GM18517 (cell line): ENCODE measurements at regions not wholly inside any gene's neighbourhood (a gene's known extent, or its start where the extent isn't known, plus 50 kb on each side); places are given as distances from the start of the nearest gene placed in this dataset.

Experiments used
- ATAC-seq: cut with Tn5 transposase; IDR thresholded peaks from one replicate; pipeline ENCODE4 v1.9.1; 2021; ENCODE audit warnings: mild to moderate bottlenecking, moderate library complexity; ENCODE audit not compliant: unreplicated experiment

- no peak for ATAC-seq
Measured at GRCh38 chrX:45788941-45789348, 588.3 kb upstream of the DIPK2B start.

GRCh38 chrX:45788315-45788714, 587.6 kb upstream of the DIPK2B start:
- no peak for ATAC-seq

- ATAC-seq = no peak
Measured at GRCh38 chrX:45784590-45784989, 583.9 kb upstream of the DIPK2B start.

- no peak for ATAC-seq
Measured at GRCh38 chrX:45783002-45783401, 582.3 kb upstream of the DIPK2B start.

- no peak for ATAC-seq
Measured at GRCh38 chrX:45781901-45782553, 581.4 kb upstream of the DIPK2B start.

GRCh38 chrX:45778616-45779015, 577.9 kb upstream of the DIPK2B start:
- no peak for ATAC-seq

- ATAC-seq = no peak
Measured at GRCh38 chrX:45777366-45777765, 576.7 kb upstream of the DIPK2B start.

- ATAC-seq = no peak
Measured at GRCh38 chrX:45775468-45775867, 574.8 kb upstream of the DIPK2B start.

GRCh38 chrX:45774961-45775360, 574.3 kb upstream of the DIPK2B start:
- ATAC-seq = no peak

GRCh38 chrX:45773572-45773971, 572.9 kb upstream of the DIPK2B start:
- no peak for ATAC-seq

GRCh38 chrX:45771560-45772340, 571.1 kb upstream of the DIPK2B start:
- ATAC-seq = peak; percentile 45

- ATAC-seq = no peak
Measured at GRCh38 chrX:45771114-45771513, 570.4 kb upstream of the DIPK2B start.

GRCh38 chrX:45769761-45770582, 569.3 kb upstream of the DIPK2B start:
- peak; percentile 77 for ATAC-seq

- ATAC-seq = no peak
Measured at GRCh38 chrX:45768666-45769236, 568.1 kb upstream of the DIPK2B start.

GRCh38 chrX:45766981-45767501, 566.4 kb upstream of the DIPK2B start:
- ATAC-seq = no peak

GRCh38 chrX:45765767-45766166, 565.1 kb upstream of the DIPK2B start:
- ATAC-seq = no peak

GRCh38 chrX:45765281-45765680, 564.6 kb upstream of the DIPK2B start:
- ATAC-seq = no peak

- no peak for ATAC-seq
Measured at GRCh38 chrX:45762699-45763647, 562.3 kb upstream of the DIPK2B start.

GRCh38 chrX:45761920-45762319, 561.2 kb upstream of the DIPK2B start:
- ATAC-seq = no peak

GRCh38 chrX:45760187-45760742, 559.6 kb upstream of the DIPK2B start:
- ATAC-seq = no peak
